Type B pancreatic cell (in vitro differentiated cells): ENCODE measurements at regions not wholly inside any gene's neighbourhood (a gene's known extent, or its start where the extent isn't known, plus 50 kb on each side); places are given as distances from the start of the nearest gene placed in this dataset.

Experiments
- DNase-seq: peaks from one replicate; pipeline ENCODE4 v3.0.0; 2021; ENCODE audit warnings: mixed read lengths; ENCODE audit not compliant: unreplicated experiment; ENCODE audit errors: extremely low spot score
- H3K27ac Mint-ChIP-seq: 2 replicates; pipeline ENCODE4 v1.8.0; 2021; ENCODE audit warnings: mild to moderate bottlenecking, mixed read lengths
- H3K27me3 Mint-ChIP-seq: 2 replicates; pipeline ENCODE4 v1.8.0; 2021; ENCODE audit warnings: mixed read lengths
- H3K36me3 Mint-ChIP-seq: 2 replicates; pipeline ENCODE4 v1.8.0; 2021; ENCODE audit warnings: mixed read lengths
- H3K4me1 Mint-ChIP-seq: one replicate; pipeline ENCODE4 v1.8.0; 2021; ENCODE audit warnings: mixed read lengths; ENCODE audit not compliant: unreplicated experiment
- H3K4me3 Mint-ChIP-seq: 2 replicates; pipeline ENCODE4 v1.8.0; 2021; ENCODE audit warnings: mild to moderate bottlenecking, mixed read lengths
- H3K9me3 Mint-ChIP-seq: 2 replicates; pipeline ENCODE4 v1.8.0; 2021; ENCODE audit warnings: mixed read lengths
- TF ChIP-seq, protein P1 (sequence below): fragments of 200-600 bp; sonication (generic); conservative IDR thresholded peaks from 2 replicates; pipeline ENCODE4 v1.5.0; 2021; ENCODE audit warnings: antibody characterized with exemption, mild to moderate bottlenecking

DNA sequence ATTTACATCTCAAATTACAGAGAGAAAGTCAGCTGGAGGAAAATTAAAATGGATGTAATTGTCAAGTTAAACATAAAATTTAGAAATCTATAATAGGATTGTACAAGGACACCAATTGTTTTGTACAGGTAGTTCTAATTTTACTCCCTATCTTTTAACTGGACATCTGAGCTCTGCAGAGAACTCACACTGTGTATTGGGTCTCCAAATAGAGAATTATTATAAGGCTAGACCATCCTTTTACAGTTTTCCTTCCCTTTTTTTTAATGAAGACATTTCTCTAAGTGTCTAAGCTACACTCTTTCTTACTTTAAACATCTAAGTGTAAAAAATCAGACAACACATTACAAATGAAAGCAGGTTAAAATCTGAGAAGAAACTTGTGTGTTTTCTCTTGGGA is 78.4 kb upstream of the GC start:
- DNase-seq, result no peak
- TF ChIP-seq, protein P1, sequence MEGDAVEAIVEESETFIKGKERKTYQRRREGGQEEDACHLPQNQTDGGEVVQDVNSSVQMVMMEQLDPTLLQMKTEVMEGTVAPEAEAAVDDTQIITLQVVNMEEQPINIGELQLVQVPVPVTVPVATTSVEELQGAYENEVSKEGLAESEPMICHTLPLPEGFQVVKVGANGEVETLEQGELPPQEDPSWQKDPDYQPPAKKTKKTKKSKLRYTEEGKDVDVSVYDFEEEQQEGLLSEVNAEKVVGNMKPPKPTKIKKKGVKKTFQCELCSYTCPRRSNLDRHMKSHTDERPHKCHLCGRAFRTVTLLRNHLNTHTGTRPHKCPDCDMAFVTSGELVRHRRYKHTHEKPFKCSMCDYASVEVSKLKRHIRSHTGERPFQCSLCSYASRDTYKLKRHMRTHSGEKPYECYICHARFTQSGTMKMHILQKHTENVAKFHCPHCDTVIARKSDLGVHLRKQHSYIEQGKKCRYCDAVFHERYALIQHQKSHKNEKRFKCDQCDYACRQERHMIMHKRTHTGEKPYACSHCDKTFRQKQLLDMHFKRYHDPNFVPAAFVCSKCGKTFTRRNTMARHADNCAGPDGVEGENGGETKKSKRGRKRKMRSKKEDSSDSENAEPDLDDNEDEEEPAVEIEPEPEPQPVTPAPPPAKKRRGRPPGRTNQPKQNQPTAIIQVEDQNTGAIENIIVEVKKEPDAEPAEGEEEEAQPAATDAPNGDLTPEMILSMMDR, result no peak
- Mint-ChIP-seq H3K4me3 (no peak overlapping the region), H3K27me3 (no peaks in the 10 kb centered on the region), H3K27ac (no peak overlapping the region), H3K36me3 (no peaks in the 10 kb centered on the region), H3K4me1 (peaks cover 6% of the 10 kb centered on the region), H3K9me3 (peaks cover 8% of the 10 kb centered on the region)

DNA sequence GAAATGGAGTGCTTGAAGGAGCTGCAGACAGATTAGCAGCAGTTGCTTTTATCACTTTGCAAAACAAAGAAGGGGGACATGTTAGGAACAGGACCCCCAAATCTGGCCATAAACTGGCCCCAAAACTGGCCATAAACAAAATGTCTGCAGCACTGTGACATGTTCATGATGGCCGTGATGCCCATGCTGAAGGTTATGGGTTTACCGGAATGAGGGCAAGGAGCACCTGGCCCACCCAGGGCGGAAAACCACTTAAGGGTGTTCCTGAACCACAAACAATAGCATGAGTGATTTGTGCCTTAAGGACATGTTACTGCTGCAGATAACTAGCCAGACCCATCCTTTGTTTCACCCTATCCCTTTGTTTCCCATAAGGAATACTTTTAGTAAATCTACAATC is 79.6 kb upstream of the GC start:
- TF ChIP-seq, protein P1, result no peak
- Mint-ChIP-seq H3K27ac (no peak overlapping the region), H3K4me1 (no peaks in the 10 kb centered on the region), H3K27me3 (no peaks in the 10 kb centered on the region), H3K36me3 (no peaks in the 10 kb centered on the region), H3K4me3 (no peak overlapping the region), H3K9me3 (peaks cover 8% of the 10 kb centered on the region)
- no peak for DNase-seq

DNA sequence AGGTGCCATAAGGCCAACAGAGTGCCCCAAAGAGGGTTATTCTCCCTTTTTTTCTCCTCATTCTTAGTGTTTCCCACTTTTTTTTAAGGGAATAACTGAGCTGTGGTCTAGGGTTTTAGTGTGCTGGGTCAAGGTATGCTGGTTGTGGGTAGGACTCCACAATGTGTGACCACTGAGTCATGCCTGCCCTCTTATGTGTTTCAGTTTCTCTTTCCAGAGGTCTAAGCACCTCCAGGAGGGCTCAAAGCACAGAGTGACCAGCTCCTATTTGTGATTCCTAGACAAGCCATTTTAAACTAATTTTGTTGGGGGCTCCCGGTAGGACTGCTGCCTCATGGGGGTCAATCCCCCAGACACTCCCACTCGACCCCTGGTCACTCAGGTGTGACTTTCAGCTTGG is 80.5 kb upstream of the GC start:
- no peak for DNase-seq
- Mint-ChIP-seq H3K9me3 (peaks cover 8% of the 10 kb centered on the region), H3K4me3 (no peak overlapping the region), H3K36me3 (no peaks in the 10 kb centered on the region), H3K27ac (no peak overlapping the region), H3K27me3 (no peaks in the 10 kb centered on the region), H3K4me1 (no peaks in the 10 kb centered on the region)
- TF ChIP-seq, protein P1, result no peak

DNA sequence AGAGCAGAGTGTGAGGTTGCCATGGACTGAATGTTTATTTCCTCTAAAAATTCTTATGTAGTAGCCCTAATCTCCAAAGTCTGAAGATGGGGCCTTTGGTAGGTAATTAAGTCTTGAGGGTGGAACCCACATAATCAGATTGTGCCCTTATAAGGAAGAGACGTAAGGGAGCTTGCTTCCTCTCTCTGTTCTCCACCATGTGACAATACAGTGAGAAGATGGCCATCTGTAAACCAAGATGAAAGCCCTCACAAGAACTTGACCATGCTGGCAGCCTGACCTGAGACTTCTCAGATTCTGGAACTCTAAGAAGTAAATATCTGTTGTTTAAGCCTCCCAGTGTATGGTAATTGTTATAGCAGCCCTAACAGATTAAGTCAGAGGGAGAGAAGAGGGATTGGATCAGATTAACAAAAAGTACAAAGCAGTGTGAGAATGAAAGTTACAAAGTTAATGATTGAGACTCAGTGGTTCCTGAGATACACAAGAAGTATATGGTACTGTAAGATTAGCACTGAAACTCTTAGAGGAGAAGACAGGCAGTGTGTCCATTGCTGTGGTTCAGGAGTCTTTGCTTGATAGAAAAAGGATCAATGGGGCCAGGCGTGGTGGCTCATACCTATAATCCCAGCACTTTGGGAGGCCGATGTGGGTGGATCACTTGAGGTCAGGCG is 82.5 kb upstream of the GC start:
- no peak overlapping the region for H3K27ac Mint-ChIP-seq
- H3K4me1 Mint-ChIP-seq, result no peaks in the 10 kb centered on the region
- TF ChIP-seq, protein P1, result no peak
- H3K27me3 Mint-ChIP-seq, result no peaks in the 10 kb centered on the region
- H3K9me3 Mint-ChIP-seq, result peaks cover 8% of the 10 kb centered on the region
- H3K4me3 Mint-ChIP-seq, result no peak overlapping the region
- DNase-seq, result no peak
- H3K36me3 Mint-ChIP-seq, result no peaks in the 10 kb centered on the region

DNA sequence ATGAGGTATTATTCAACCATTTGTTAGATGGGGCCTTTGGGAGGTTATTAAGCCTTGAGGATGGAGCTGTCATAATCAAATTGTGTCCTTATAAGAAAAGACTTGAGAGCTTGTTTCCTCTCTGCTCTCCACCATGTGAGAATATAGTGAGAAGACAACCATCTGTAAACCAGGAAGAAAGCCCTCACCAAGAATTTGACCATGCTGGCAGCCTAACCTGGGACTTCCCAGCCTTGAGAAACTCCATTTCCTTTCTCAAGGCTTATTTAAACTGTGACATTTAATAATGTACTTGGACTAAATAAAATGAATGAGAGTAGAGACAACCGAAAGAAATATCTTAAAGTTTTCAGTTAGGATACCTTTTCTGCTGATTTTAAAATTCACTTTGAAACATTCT is 83.7 kb upstream of the GC start:
- Mint-ChIP-seq H3K9me3 (peaks cover 8% of the 10 kb centered on the region), H3K4me1 (no peaks in the 10 kb centered on the region), H3K27me3 (no peaks in the 10 kb centered on the region), H3K36me3 (no peaks in the 10 kb centered on the region), H3K27ac (no peak overlapping the region), H3K4me3 (no peak overlapping the region)
- no peak for DNase-seq
- TF ChIP-seq, protein P1, result no peak

GRCh38 chr4:71870456-71870855 is 86.6 kb upstream of the GC start:
- H3K27ac Mint-ChIP-seq, result no peak overlapping the region
- no peaks in the 10 kb centered on the region for H3K4me1 Mint-ChIP-seq
- TF ChIP-seq, protein P1, result no peak
- DNase-seq, result no peak
- no peaks in the 10 kb centered on the region for H3K36me3 Mint-ChIP-seq
- peaks cover 4% of the 10 kb centered on the region for H3K9me3 Mint-ChIP-seq
- H3K4me3 Mint-ChIP-seq, result no peak overlapping the region
- H3K27me3 Mint-ChIP-seq, result no peaks in the 10 kb centered on the region
